ENCODE measurements at regions not wholly inside any gene's neighbourhood (a gene's known extent, or its start where the extent isn't known, plus 50 kb on each side); places are given as distances from the start of the nearest gene placed in this dataset.

GRCh38 chr6:167685654-167686053 is 141.1 kb upstream of the AFDN start:
- Histone ChIP-seq H3K27ac (no peak overlapping the region), H3K9me3 (no peaks in the 10 kb centered on the region), H3K27me3 (no peaks in the 10 kb centered on the region), H3K4me3 (no peak overlapping the region), H3K4me1 (no peaks in the 10 kb centered on the region), H3K36me3 (no peaks in the 10 kb centered on the region)
- DNase-seq (ENCODE audit: low spot score in 2 of 2), result no peak
- intact Hi-C loops (cut with DNase I; ENCODE audit: low total_unique reads), result loop anchor here (1.0 kb wide), 1 partner anchor 7 kb away; no protein-coding TSS in a partner anchor
- TF ChIP-seq POLR2AphosphoS5 (IDR thresholded peaks at IDR 0.05), result no peak
- no peak for TF ChIP-seq CTCF (IDR thresholded peaks at IDR 0.05)

- H3K4me1 ChIP-seq, result no peaks in the 10 kb centered on the region
- intact Hi-C loops (cut with DNase I; ENCODE audit: low total_unique reads), result loop anchor here (1.0 kb wide), 1 partner anchor 8 kb away; no protein-coding TSS in a partner anchor
- TF ChIP-seq POLR2AphosphoS5 (IDR thresholded peaks at IDR 0.05), result no peak
- TF ChIP-seq POLR2A (IDR thresholded peaks at IDR 0.05), result no peak
- no peak for TF ChIP-seq CTCF (IDR thresholded peaks at IDR 0.05)
- no peak overlapping the region for H3K4me3 ChIP-seq
- no peak overlapping the region for H3K27ac ChIP-seq
- no peaks in the 10 kb centered on the region for H3K27me3 ChIP-seq
- no peaks in the 10 kb centered on the region for H3K36me3 ChIP-seq
- H3K9me3 ChIP-seq, result no peaks in the 10 kb centered on the region
- DNase-seq (ENCODE audit: low spot score in 2 of 2), result no peak
Observed at GRCh38 chr6:167686204-167686893, 140.4 kb upstream of the AFDN start.

GRCh38 chr6:167687116-167687725 is 139.5 kb upstream of the AFDN start:
- Histone ChIP-seq H3K4me1 (no peaks in the 10 kb centered on the region), H3K4me3 (no peak overlapping the region), H3K9me3 (no peaks in the 10 kb centered on the region), H3K27me3 (no peaks in the 10 kb centered on the region), H3K27ac (no peak overlapping the region), H3K36me3 (no peaks in the 10 kb centered on the region)
- intact Hi-C loops (cut with DNase I; ENCODE audit: low total_unique reads), result no loop called here
- TF ChIP-seq POLR2AphosphoS5 (IDR thresholded peaks at IDR 0.05) (no peak), POLR2A (IDR thresholded peaks at IDR 0.05) (no peak), CTCF (IDR thresholded peaks at IDR 0.05) (no peak)
- no peak for DNase-seq (ENCODE audit: low spot score in 2 of 2)

GRCh38 chr6:167688123-167688522 is 138.6 kb upstream of the AFDN start:
- H3K9me3 ChIP-seq, result no peaks in the 10 kb centered on the region

More at GRCh38 chr6:167688123-167688522, 138.6 kb upstream of the AFDN start:
- Histone ChIP-seq H3K27me3 (no peaks in the 10 kb centered on the region), H3K27ac (no peak overlapping the region), H3K4me1 (no peaks in the 10 kb centered on the region), H3K4me3 (no peak overlapping the region), H3K36me3 (no peaks in the 10 kb centered on the region)
- intact Hi-C loops (cut with DNase I; ENCODE audit: low total_unique reads), result no loop called here
- DNase-seq (ENCODE audit: low spot score in 2 of 2), result no peak
- TF ChIP-seq CTCF (IDR thresholded peaks at IDR 0.05) (no peak), POLR2A (IDR thresholded peaks at IDR 0.05) (no peak), POLR2AphosphoS5 (IDR thresholded peaks at IDR 0.05) (no peak)
